PFSK-1 (cell line): ENCODE measurements at regions not wholly inside any gene's neighbourhood (a gene's known extent, or its start where the extent isn't known, plus 50 kb on each side); places are given as distances from the start of the nearest gene placed in this dataset.

Experiments
- POLR2AphosphoS5 ChIP-seq: IDR thresholded peaks from 2 replicates; pipeline ENCODE4 v1.6.1; 2012; ENCODE audit warnings: low read depth, mild to moderate bottlenecking, control low read depth, low read length, moderate library complexity
- SIN3A ChIP-seq: IDR thresholded peaks from 2 replicates; pipeline ENCODE4 v1.6.1; 2012; ENCODE audit warnings: mild to moderate bottlenecking, low read length, moderate library complexity, borderline replicate concordance; ENCODE audit not compliant: insufficient read depth
- TAF1 ChIP-seq: IDR thresholded peaks from 2 replicates; pipeline ENCODE4 v1.6.1; 2012; ENCODE audit warnings: low read length, control low read depth, borderline replicate concordance; ENCODE audit not compliant: insufficient read depth
- TF ChIP-seq, protein P1 (sequence below), 2 experiments: IDR thresholded peaks; 2 replicates each; pipeline versions ENCODE4 v1.6.1 to v1.8.0; 2011 to 2012; ENCODE audit warnings: low read depth in 2 of 2, low read length in 2 of 2, control low read depth in 1 of 2, inconsistent platforms in 1 of 2, mild to moderate bottlenecking in 1 of 2, moderate library complexity in 1 of 2; ENCODE audit not compliant: insufficient read depth in 1 of 2

GRCh38 chrX:10922835-10923234 lies 188.3 kb upstream of the HCCS start:
- TF ChIP-seq SIN3A (no peak), POLR2AphosphoS5 (no peak), TAF1 (no peak)
- TF ChIP-seq, protein P1, sequence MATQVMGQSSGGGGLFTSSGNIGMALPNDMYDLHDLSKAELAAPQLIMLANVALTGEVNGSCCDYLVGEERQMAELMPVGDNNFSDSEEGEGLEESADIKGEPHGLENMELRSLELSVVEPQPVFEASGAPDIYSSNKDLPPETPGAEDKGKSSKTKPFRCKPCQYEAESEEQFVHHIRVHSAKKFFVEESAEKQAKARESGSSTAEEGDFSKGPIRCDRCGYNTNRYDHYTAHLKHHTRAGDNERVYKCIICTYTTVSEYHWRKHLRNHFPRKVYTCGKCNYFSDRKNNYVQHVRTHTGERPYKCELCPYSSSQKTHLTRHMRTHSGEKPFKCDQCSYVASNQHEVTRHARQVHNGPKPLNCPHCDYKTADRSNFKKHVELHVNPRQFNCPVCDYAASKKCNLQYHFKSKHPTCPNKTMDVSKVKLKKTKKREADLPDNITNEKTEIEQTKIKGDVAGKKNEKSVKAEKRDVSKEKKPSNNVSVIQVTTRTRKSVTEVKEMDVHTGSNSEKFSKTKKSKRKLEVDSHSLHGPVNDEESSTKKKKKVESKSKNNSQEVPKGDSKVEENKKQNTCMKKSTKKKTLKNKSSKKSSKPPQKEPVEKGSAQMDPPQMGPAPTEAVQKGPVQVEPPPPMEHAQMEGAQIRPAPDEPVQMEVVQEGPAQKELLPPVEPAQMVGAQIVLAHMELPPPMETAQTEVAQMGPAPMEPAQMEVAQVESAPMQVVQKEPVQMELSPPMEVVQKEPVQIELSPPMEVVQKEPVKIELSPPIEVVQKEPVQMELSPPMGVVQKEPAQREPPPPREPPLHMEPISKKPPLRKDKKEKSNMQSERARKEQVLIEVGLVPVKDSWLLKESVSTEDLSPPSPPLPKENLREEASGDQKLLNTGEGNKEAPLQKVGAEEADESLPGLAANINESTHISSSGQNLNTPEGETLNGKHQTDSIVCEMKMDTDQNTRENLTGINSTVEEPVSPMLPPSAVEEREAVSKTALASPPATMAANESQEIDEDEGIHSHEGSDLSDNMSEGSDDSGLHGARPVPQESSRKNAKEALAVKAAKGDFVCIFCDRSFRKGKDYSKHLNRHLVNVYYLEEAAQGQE (IDR thresholded peaks at IDR 0.05; ENCODE audit: insufficient read depth in 1 of 2, low read depth in 2 of 2, low read length in 2 of 2): no peak
